H9 (cell line): ENCODE measurements at regions not wholly inside any gene's neighbourhood (a gene's known extent, or its start where the extent isn't known, plus 50 kb on each side); places are given as distances from the start of the nearest gene placed in this dataset.

Experiments
- DNase-seq: peaks from one replicate; pipeline ENCODE4 v3.0.0-alpha.2; 2017
- H2AFZ ChIP-seq: one replicate; pipeline ENCODE4 v1.6.1; 2013; ENCODE audit warnings: mild to moderate bottlenecking, low read length, control low read depth, moderate library complexity
- H2AK5ac ChIP-seq: 2 replicates; pipeline ENCODE4 v1.6.1; 2013; ENCODE audit warnings: low read length, control low read depth, mixed read lengths; ENCODE audit not compliant: insufficient read length
- H2BK120ac ChIP-seq: one replicate; pipeline ENCODE4 v1.6.1; 2013; ENCODE audit warnings: low read depth, mild to moderate bottlenecking, low read length, control low read depth, inconsistent platforms; ENCODE audit not compliant: poor library complexity, severe bottlenecking
- H2BK12ac ChIP-seq: 2 replicates; pipeline ENCODE4 v1.6.1; 2013; ENCODE audit warnings: low read length, control low read depth, mixed read lengths, low read depth; ENCODE audit not compliant: insufficient read length
- H2BK15ac ChIP-seq: 2 replicates; pipeline ENCODE4 v1.6.1; 2013; ENCODE audit warnings: low read depth, low read length, control low read depth
- H2BK20ac ChIP-seq: one replicate; pipeline ENCODE4 v1.6.1; 2013; ENCODE audit warnings: low read depth, mild to moderate bottlenecking, low read length, control low read depth, inconsistent platforms; ENCODE audit not compliant: poor library complexity, severe bottlenecking
- H2BK5ac ChIP-seq: 2 replicates; pipeline ENCODE4 v1.6.1; 2013; ENCODE audit warnings: low read length, control low read depth, mixed read lengths; ENCODE audit not compliant: insufficient read length
- H3K14ac ChIP-seq: 2 replicates; pipeline ENCODE4 v1.6.1; 2013; ENCODE audit warnings: low read length, control low read depth; ENCODE audit not compliant: insufficient read depth
- H3K18ac ChIP-seq: 2 replicates; pipeline ENCODE4 v1.6.1; 2013; ENCODE audit warnings: low read depth, mild to moderate bottlenecking, mixed read lengths, low read length, control low read depth; ENCODE audit not compliant: insufficient read length
- H3K23ac ChIP-seq: 2 replicates; pipeline ENCODE4 v1.6.1; 2013; ENCODE audit warnings: low read length, control low read depth, mixed read lengths, low read depth; ENCODE audit not compliant: insufficient read length
- H3K23me2 ChIP-seq: 2 replicates; pipeline ENCODE4 v1.6.1; 2013; ENCODE audit warnings: low read depth, mild to moderate bottlenecking, mixed read lengths, low read length, control low read depth; ENCODE audit not compliant: insufficient read length, poor library complexity, severe bottlenecking
- H3K27ac ChIP-seq: 2 replicates; pipeline ENCODE4 v1.5.1; 2013; ENCODE audit warnings: low read length, control low read depth, mixed read lengths, low read depth; ENCODE audit not compliant: insufficient read length
- H3K27me3 ChIP-seq: 2 replicates; pipeline ENCODE4 v1.6.1; 2013; ENCODE audit warnings: low read length, control low read depth, inconsistent platforms; ENCODE audit not compliant: insufficient read depth
- H3K4ac ChIP-seq: 2 replicates; pipeline ENCODE4 v1.6.1; 2013; ENCODE audit warnings: low read depth, mild to moderate bottlenecking, control low read depth, inconsistent platforms, low read length, moderate library complexity
- H3K4me1 ChIP-seq: 2 replicates; pipeline ENCODE4 v1.6.1; 2013; ENCODE audit warnings: low read length, control low read depth, inconsistent platforms; ENCODE audit not compliant: insufficient read depth
- H3K4me2 ChIP-seq: 2 replicates; pipeline ENCODE4 v1.6.1; 2013; ENCODE audit warnings: low read length, control low read depth, mixed read lengths; ENCODE audit not compliant: insufficient read length, insufficient read depth
- H3K56ac ChIP-seq: 2 replicates; pipeline ENCODE4 v1.6.1; 2013; ENCODE audit warnings: low read depth, mild to moderate bottlenecking, mixed read lengths, low read length, control low read depth; ENCODE audit not compliant: insufficient read length
- H3K79me1 ChIP-seq: 2 replicates; pipeline ENCODE4 v1.6.1; 2013; ENCODE audit warnings: low read depth, mild to moderate bottlenecking, moderate library complexity, low read length, control low read depth, inconsistent platforms; ENCODE audit not compliant: insufficient read depth, poor library complexity, severe bottlenecking
- H3K79me2 ChIP-seq: 2 replicates; pipeline ENCODE4 v1.6.1; 2013; ENCODE audit warnings: low read length, control low read depth, inconsistent platforms; ENCODE audit not compliant: insufficient read depth
- H3K9ac ChIP-seq: 2 replicates; pipeline ENCODE4 v1.6.1; 2013; ENCODE audit warnings: low read length, control low read depth, mixed read lengths; ENCODE audit not compliant: insufficient read length; ENCODE audit errors: extremely low read depth
- H3K9me3 ChIP-seq: one replicate; pipeline ENCODE4 v1.6.1; 2013; ENCODE audit warnings: low read depth, low read length, inconsistent platforms; ENCODE audit not compliant: control insufficient read depth
- H3T11ph ChIP-seq: one replicate; pipeline ENCODE4 v1.6.1; 2013; ENCODE audit warnings: mild to moderate bottlenecking, low read length, control low read depth, inconsistent platforms
- H4K20me1 ChIP-seq: one replicate; pipeline ENCODE4 v1.6.1; 2013; ENCODE audit not compliant: control insufficient read depth, insufficient read length, insufficient read depth
- H4K5ac ChIP-seq: 2 replicates; pipeline ENCODE4 v1.6.1; 2013; ENCODE audit warnings: low read depth, mild to moderate bottlenecking, mixed read lengths, low read length, control low read depth; ENCODE audit not compliant: insufficient read length
- H4K8ac ChIP-seq: replicated peaks from 2 replicates; pipeline ENCODE4 v1.6.1; 2013; ENCODE audit warnings: low read length, control low read depth, mixed read lengths, low read depth; ENCODE audit not compliant: insufficient read length
- H4K91ac ChIP-seq: 2 replicates; pipeline ENCODE4 v1.6.1; 2013; ENCODE audit warnings: low read depth, mild to moderate bottlenecking, moderate library complexity, mixed read lengths, low read length, control low read depth; ENCODE audit not compliant: insufficient read length
- H3K27ac Mint-ChIP-seq, 3 experiments: 2 replicates in 2 of 3; 3 replicates in 1 of 3; pipeline ENCODE4 v1.8.0; 2020 to 2021; ENCODE audit warnings: mixed read lengths in 3 of 3, mild to moderate bottlenecking in 1 of 3, moderate library complexity in 1 of 3
- H3K27me3 Mint-ChIP-seq: 2 replicates; pipeline ENCODE4 v1.8.0; 2021; ENCODE audit warnings: low read depth, mild to moderate bottlenecking, moderate library complexity, mixed read lengths
- H3K36me3 Mint-ChIP-seq, 3 experiments: 2 replicates in 2 of 3; 3 replicates in 1 of 3; pipeline ENCODE4 v1.8.0; 2020 to 2021; ENCODE audit warnings: low read depth in 3 of 3, mixed read lengths in 3 of 3; ENCODE audit not compliant: insufficient read depth in 1 of 3
- H3K4me1 Mint-ChIP-seq, 2 experiments: 2 replicates each; pipeline ENCODE4 v1.8.0; 2020; ENCODE audit warnings: mixed read lengths in 2 of 2
- H3K4me3 Mint-ChIP-seq, 2 experiments: 2 replicates in 1 of 2; 3 replicates in 1 of 2; pipeline ENCODE4 v1.8.0; 2020 to 2021; ENCODE audit warnings: mild to moderate bottlenecking in 2 of 2, mixed read lengths in 2 of 2, moderate library complexity in 1 of 2
- H3K9me3 Mint-ChIP-seq, 2 experiments: 2 replicates in 1 of 2; 3 replicates in 1 of 2; pipeline ENCODE4 v1.8.0; 2020; ENCODE audit warnings: mild to moderate bottlenecking in 2 of 2, mixed read lengths in 2 of 2, moderate library complexity in 1 of 2
- CTCF ChIP-seq: fragments of 200-600 bp; sonication (generic); conservative IDR thresholded peaks from 3 replicates; pipeline ENCODE4 v1.8.0; 2021; ENCODE audit warnings: antibody characterized with exemption, mild to moderate bottlenecking
- WGBS: extraction: QIAGEN DNeasy Blood & Tissue Kit; methylation state at CpG from one replicate; pipeline ENCODE4 v1.1.7; 2013; ENCODE audit warnings: missing lambda C conversion rate, low lambda C conversion rate, mixed read lengths; ENCODE audit not compliant: insufficient read length; ENCODE audit errors: extremely low coverage; 5-methylcytosine and 5-hydroxymethylcytosine counted together

- no peak for DNase-seq
- H3K9me3 Mint-ChIP-seq: peaks cover 0 to 5% of the 10 kb centered on the region in 2 experiments; a peak in 2 of 5 replicates
- H3K27me3 ChIP-seq: no peaks in the 10 kb centered on the region
Observed at GRCh38 chr9:79056041-79056440, 515.7 kb upstream of the TLE4 start.

More at GRCh38 chr9:79056041-79056440, 515.7 kb upstream of the TLE4 start:
- no peaks in the 10 kb centered on the region for H3K4me1 Mint-ChIP-seq
- H3K27ac Mint-ChIP-seq: no peak overlapping the region
- Histone ChIP-seq H4K5ac (no peak overlapping the region), H4K8ac (no peak overlapping the region), H3K9me3 (no peaks in the 10 kb centered on the region), H2BK15ac (no peak overlapping the region), H3K4me1 (no peaks in the 10 kb centered on the region), H3K18ac (no peak overlapping the region), H2BK5ac (no peak overlapping the region), H3K56ac (no peak overlapping the region), H3T11ph (no peak overlapping the region), H2BK120ac (no peak overlapping the region), H4K91ac (no peak overlapping the region), H3K23me2 (no peaks in the 10 kb centered on the region), H2BK20ac (no peak overlapping the region), H3K4me2 (no peak overlapping the region), H3K4ac (no peak overlapping the region), H2AFZ (no peak overlapping the region), H4K20me1 (no peaks in the 10 kb centered on the region), H3K27ac (no peak overlapping the region), H3K14ac (no peak overlapping the region), H3K9ac (no peak overlapping the region), H3K79me2 (no peaks in the 10 kb centered on the region), H2BK12ac (no peak overlapping the region), H2AK5ac (no peak overlapping the region), H3K23ac (no peak overlapping the region), H3K79me1 (no peaks in the 10 kb centered on the region)
- TF ChIP-seq CTCF: no peak
- WGBS: no CpG with 5 or more reads among the region's 5 CpGs
- no peak overlapping the region for H3K4me3 Mint-ChIP-seq
- H3K27me3 Mint-ChIP-seq: no peaks in the 10 kb centered on the region
- no peaks in the 10 kb centered on the region; a peak in 1 of 7 replicates for H3K36me3 Mint-ChIP-seq
